HFFc6 (cell line): ENCODE measurements at regions not wholly inside any gene's neighbourhood (a gene's known extent, or its start where the extent isn't known, plus 50 kb on each side); places are given as distances from the start of the nearest gene placed in this dataset.

Experiments used
- DNase-seq: peaks from one replicate; pipeline ENCODE4 v3.0.0-alpha.2; 2018
- H3K27ac Mint-ChIP-seq: 2 replicates; pipeline ENCODE4 v1.8.0; 2020; ENCODE audit warnings: mild to moderate bottlenecking, mixed read lengths
- H3K27me3 Mint-ChIP-seq: 2 replicates; pipeline ENCODE4 v1.8.0; 2021; ENCODE audit warnings: mild to moderate bottlenecking, moderate library complexity, mixed read lengths; ENCODE audit not compliant: insufficient read depth
- H3K36me3 Mint-ChIP-seq: 2 replicates; pipeline ENCODE4 v1.8.0; 2021; ENCODE audit warnings: low read depth, mixed read lengths
- H3K4me1 Mint-ChIP-seq: 2 replicates; pipeline ENCODE4 v1.8.0; 2020; ENCODE audit warnings: low read depth, mixed read lengths
- H3K4me3 Mint-ChIP-seq: 2 replicates; pipeline ENCODE4 v1.8.0; 2020; ENCODE audit warnings: mild to moderate bottlenecking, moderate library complexity, mixed read lengths
- H3K9me3 Mint-ChIP-seq: 2 replicates; pipeline ENCODE4 v1.8.0; 2020; ENCODE audit warnings: mild to moderate bottlenecking, mixed read lengths
- TF ChIP-seq, protein P1 (sequence below): fragments of 200-600 bp; sonication (generic); IDR thresholded peaks from 2 replicates; pipeline ENCODE4 v1.5.0; 2021; ENCODE audit warnings: antibody characterized with exemption, mild to moderate bottlenecking

DNA sequence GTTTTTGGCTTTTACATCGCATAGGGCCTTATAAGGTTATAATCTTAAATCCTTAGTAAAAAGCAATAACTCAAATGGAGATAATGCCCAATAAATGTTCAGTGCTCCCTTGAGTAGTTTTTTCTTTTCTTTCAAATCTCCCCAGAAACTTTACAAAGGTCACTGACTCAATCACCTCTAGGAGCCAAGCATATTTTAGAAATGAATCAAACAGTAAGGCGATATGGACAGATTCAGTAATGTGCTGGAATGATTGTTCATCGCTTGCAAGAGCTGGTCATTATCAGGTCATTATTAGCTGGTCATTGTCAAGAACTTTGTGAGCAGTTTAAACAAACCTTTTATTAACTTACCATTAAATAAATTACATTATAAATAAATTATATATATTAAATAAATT is 130.4 kb upstream of the SLIT3 start:
- no peak for DNase-seq
- no peaks in the 10 kb centered on the region for H3K27me3 Mint-ChIP-seq
- TF ChIP-seq, protein P1, sequence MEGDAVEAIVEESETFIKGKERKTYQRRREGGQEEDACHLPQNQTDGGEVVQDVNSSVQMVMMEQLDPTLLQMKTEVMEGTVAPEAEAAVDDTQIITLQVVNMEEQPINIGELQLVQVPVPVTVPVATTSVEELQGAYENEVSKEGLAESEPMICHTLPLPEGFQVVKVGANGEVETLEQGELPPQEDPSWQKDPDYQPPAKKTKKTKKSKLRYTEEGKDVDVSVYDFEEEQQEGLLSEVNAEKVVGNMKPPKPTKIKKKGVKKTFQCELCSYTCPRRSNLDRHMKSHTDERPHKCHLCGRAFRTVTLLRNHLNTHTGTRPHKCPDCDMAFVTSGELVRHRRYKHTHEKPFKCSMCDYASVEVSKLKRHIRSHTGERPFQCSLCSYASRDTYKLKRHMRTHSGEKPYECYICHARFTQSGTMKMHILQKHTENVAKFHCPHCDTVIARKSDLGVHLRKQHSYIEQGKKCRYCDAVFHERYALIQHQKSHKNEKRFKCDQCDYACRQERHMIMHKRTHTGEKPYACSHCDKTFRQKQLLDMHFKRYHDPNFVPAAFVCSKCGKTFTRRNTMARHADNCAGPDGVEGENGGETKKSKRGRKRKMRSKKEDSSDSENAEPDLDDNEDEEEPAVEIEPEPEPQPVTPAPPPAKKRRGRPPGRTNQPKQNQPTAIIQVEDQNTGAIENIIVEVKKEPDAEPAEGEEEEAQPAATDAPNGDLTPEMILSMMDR: no peak
- H3K9me3 Mint-ChIP-seq: no peaks in the 10 kb centered on the region
- H3K4me1 Mint-ChIP-seq: peaks cover 62% of the 10 kb centered on the region
- peak overlapping the region; percentile 18; the same call in 1 of the 2 replicates for H3K4me3 Mint-ChIP-seq
- no peaks in the 10 kb centered on the region for H3K36me3 Mint-ChIP-seq
- H3K27ac Mint-ChIP-seq: peak overlapping the region; percentile 13; the same call in 1 of the 2 replicates

DNA sequence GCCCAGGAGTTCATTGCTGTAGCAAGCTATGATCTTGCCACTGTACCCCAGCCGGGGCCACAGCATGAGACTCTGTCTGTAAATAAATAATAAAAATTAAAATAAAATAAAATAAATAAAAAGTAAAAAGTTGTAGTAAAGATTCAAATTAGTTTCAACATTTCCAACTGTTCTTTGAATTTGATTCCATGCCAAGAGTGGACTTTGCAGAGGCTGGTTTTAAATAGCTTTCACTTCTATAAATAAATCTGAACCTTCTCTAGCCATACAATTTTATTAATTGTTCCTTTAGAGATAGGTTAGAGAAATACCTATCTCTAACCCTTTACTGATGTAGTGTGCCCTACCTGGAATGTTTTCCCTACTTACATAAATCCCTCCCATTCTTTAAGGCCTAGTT is 129.7 kb upstream of the SLIT3 start:
- H3K27me3 Mint-ChIP-seq: no peaks in the 10 kb centered on the region
- no peaks in the 10 kb centered on the region for H3K9me3 Mint-ChIP-seq
- H3K4me1 Mint-ChIP-seq: peaks cover 56% of the 10 kb centered on the region
- TF ChIP-seq, protein P1: no peak
- no peak overlapping the region for H3K4me3 Mint-ChIP-seq
- no peaks in the 10 kb centered on the region for H3K36me3 Mint-ChIP-seq
- H3K27ac Mint-ChIP-seq: peak overlapping the region; percentile 36
- DNase-seq: no peak

DNA sequence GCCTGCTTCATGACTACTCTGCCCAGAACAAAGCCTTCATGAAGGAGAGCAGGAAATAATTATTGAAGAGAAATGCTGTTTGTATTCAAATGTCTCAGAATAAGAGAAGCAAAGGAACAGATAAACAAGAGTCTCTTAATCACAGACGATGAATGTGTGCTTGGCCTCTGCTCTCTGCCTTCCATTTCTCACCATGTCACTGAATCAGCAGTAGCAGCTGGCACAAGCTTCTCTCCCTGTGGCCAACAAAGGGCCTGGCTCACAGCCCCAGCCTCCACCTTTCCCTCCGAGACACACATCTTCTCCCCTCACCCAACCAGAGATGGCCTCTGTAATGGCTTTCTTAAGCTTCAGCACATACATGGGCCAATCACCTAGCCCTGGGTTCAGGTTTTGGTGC is 128.1 kb upstream of the SLIT3 start:
- H3K27me3 Mint-ChIP-seq: no peaks in the 10 kb centered on the region
- no peak overlapping the region for H3K4me3 Mint-ChIP-seq
- TF ChIP-seq, protein P1: no peak
- peak overlapping the region; percentile 8; the same call in 1 of the 2 replicates for H3K27ac Mint-ChIP-seq
- H3K9me3 Mint-ChIP-seq: no peaks in the 10 kb centered on the region
- peak; percentile 28 for DNase-seq
- no peaks in the 10 kb centered on the region for H3K36me3 Mint-ChIP-seq
- H3K4me1 Mint-ChIP-seq: peaks cover 54% of the 10 kb centered on the region

DNA sequence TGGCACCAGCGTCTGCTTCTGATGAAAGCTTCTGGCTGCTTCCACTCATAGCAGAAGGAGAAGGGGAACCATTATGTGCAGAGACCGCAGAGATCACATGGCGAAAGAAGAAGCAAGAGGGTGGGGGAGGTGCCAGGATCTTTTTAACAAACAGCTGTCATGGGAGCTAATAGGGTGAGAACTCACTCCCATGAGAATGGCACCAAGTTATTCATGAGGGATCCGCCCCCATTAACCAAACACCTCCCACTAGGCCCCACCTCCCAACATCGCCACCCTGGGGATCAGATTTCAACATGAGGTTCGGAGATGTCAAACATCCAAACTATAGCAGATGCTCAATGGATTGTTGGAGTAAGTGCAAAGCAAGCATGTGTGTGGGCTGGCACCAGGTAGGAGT is 125.8 kb upstream of the SLIT3 start:
- H3K27ac Mint-ChIP-seq: no peak overlapping the region
- H3K36me3 Mint-ChIP-seq: no peaks in the 10 kb centered on the region
- TF ChIP-seq, protein P1: no peak
- no peaks in the 10 kb centered on the region for H3K27me3 Mint-ChIP-seq
- peaks cover 52% of the 10 kb centered on the region for H3K4me1 Mint-ChIP-seq
- H3K4me3 Mint-ChIP-seq: no peak overlapping the region
- H3K9me3 Mint-ChIP-seq: no peaks in the 10 kb centered on the region
- no peak for DNase-seq

DNA sequence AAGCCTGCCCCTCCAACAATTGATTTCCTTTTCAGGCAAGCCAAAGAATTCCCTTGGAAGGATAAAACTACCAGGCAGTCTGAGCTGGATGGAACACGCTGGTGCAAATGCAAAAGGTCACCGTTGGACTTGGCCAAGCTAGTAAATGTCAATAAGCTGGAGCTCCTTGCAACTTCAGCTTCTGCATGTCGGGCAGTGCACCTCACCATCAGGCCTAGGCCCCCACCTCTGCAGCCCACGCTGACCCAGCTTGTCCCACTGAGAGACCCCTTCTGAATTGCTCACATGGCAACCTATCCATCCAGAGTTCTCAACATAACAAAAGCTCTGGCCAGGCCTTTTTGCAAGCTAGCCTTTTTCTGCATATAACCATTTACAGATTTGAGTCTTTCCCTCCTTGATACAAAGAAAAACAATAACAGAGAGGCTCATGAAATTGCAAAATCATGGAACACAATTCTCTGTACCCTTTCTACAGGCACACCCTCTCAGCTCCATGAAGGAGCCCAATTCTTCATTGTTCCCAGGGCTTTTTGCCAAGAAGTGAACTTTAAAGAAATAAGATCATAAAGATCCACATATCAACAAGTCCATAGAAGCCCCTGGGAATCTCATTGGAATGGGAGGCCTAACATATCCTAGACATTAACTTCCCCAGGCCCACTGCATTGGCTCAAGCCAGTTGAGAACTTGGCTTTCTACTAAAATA is 123.9 kb upstream of the SLIT3 start:
- TF ChIP-seq, protein P1: no peak
- no peak for DNase-seq
- Mint-ChIP-seq H3K4me3 (no peak overlapping the region), H3K36me3 (no peaks in the 10 kb centered on the region), H3K27me3 (no peaks in the 10 kb centered on the region), H3K27ac (no peak overlapping the region), H3K4me1 (peaks cover 38% of the 10 kb centered on the region), H3K9me3 (no peaks in the 10 kb centered on the region)
